ENCODE measurements at regions not wholly inside any gene's neighbourhood (a gene's known extent, or its start where the extent isn't known, plus 50 kb on each side); places are given as distances from the start of the nearest gene placed in this dataset.

- TF ChIP-seq CTCF (IDR thresholded peaks at IDR 0.05) (no peak), POLR2AphosphoS5 (IDR thresholded peaks at IDR 0.05; ENCODE audit: low read depth, low read length) (no peak), SIN3A (IDR thresholded peaks at IDR 0.05; ENCODE audit: borderline replicate concordance, insufficient read depth, low read depth, low read length) (no peak), TCF7L2 (IDR thresholded peaks at IDR 0.05; ENCODE audit: low read depth, low read length) (no peak)
Measured at GRCh38 chr7:42627626-42628025, 284.2 kb downstream of the C7orf25 start.
